Small intestine (tissue), 7 donors: ENCODE measurements at regions not wholly inside any gene's neighbourhood (a gene's known extent, or its start where the extent isn't known, plus 50 kb on each side); places are given as distances from the start of the nearest gene placed in this dataset.
A peak's percentile ranks its signal among the peaks of the same experiment; 100 is the strongest.

Source experiments
- DNase-seq, 2 donors: peaks; one replicate each; pipeline versions ENCODE4 v3.0.0 to v3.0.0-alpha.2; 2013
- FAIRE-seq: peaks from 2 replicates; lab custom pipeline; 2012; peaks lifted over from hg19 to GRCh38; lab: Jason Lieb, UNC
- H3K27ac ChIP-seq, 3 donors: one replicate each; pipeline ENCODE4 v1.5.1; 2013; ENCODE audit warnings: low read length in 2 of 3, mild to moderate bottlenecking in 2 of 3, control low read depth in 1 of 3, inconsistent platforms in 1 of 3, low read depth in 1 of 3, moderate library complexity in 1 of 3
- H3K27me3 ChIP-seq, 3 donors: one replicate each; pipeline ENCODE4 v1.6.1; 2013; ENCODE audit warnings: low read length in 3 of 3, inconsistent platforms in 1 of 3; ENCODE audit not compliant: control insufficient read depth in 3 of 3, insufficient read depth in 3 of 3
- H3K36me3 ChIP-seq, 3 donors: one replicate each; pipeline ENCODE4 v1.6.1; 2013; ENCODE audit warnings: low read length in 3 of 3, inconsistent platforms in 1 of 3, low read depth in 1 of 3, mild to moderate bottlenecking in 1 of 3, moderate library complexity in 1 of 3; ENCODE audit not compliant: control insufficient read depth in 3 of 3, insufficient read depth in 2 of 3
- H3K4me1 ChIP-seq, 3 donors: one replicate each; pipeline ENCODE4 v1.6.1; 2013; ENCODE audit warnings: low read length in 2 of 3, inconsistent platforms in 1 of 3, low read depth in 1 of 3, mild to moderate bottlenecking in 1 of 3, moderate library complexity in 1 of 3; ENCODE audit not compliant: control insufficient read depth in 3 of 3, insufficient read depth in 2 of 3
- H3K4me3 ChIP-seq, 3 donors: one replicate each; pipeline ENCODE4 v1.5.1; 2013; ENCODE audit warnings: low read length in 3 of 3, control low read depth in 1 of 3, inconsistent platforms in 1 of 3, low read depth in 1 of 3, mild to moderate bottlenecking in 1 of 3, moderate library complexity in 1 of 3
- H3K9me3 ChIP-seq, 2 donors: one replicate each; pipeline ENCODE4 v1.6.1; 2013; ENCODE audit warnings: low read depth in 1 of 2, low read length in 1 of 2; ENCODE audit not compliant: control insufficient read depth in 2 of 2, insufficient read depth in 1 of 2
- WGBS, 3 donors: extraction: QIAGEN DNeasy Blood & Tissue Kit; methylation state at CpG; one replicate each; pipeline ENCODE4 v1.1.7; 2013; 5-methylcytosine and 5-hydroxymethylcytosine counted together
- donor health status: healthy with polysubstance abuse.
- donor health status: control.
- donor health status: control.
- donor health status: Bipolar disorder and iron deficiency.
- donor health status: healthy.

DNA sequence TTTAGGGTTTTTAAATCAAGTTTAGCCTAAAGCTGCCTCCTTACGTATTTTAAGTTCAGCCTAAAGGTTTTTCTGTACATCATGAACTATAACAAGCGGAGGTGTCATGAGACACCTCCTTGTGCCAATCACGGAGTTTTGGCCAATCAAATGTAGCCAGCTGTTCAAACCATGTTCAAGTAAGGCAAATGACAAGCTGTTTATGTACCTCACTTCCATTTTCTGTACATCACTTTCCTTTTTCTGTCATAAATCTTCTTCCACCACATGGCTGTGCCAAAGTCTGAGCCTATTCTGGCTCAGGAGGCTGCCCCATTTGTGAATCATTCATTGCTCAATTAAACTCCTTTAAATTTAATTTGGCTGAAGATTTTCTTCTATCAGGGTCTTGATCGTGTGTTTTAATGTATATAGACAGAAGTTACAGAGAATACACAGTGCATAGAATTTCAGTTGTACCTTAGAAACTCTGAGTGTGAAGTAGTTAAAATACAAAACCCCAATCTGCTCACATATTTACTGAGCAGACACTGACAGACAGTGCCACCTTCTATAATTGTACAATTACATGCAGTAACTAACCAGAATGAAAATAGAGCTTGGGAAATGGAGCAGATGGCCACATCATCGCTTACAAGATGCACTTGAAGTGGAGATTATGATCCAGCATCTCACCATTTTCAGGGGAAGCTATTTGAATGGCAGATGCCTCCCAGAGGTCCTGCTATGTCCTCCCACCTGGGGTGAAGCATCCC, 76.9 kb upstream of the LANCL2 start:
- H3K27ac ChIP-seq = no peak overlapping the region
- WGBS, 3 donors = 73 to 79% (median 78%) methylated on average over 5 of the region's 5 CpGs

DNA sequence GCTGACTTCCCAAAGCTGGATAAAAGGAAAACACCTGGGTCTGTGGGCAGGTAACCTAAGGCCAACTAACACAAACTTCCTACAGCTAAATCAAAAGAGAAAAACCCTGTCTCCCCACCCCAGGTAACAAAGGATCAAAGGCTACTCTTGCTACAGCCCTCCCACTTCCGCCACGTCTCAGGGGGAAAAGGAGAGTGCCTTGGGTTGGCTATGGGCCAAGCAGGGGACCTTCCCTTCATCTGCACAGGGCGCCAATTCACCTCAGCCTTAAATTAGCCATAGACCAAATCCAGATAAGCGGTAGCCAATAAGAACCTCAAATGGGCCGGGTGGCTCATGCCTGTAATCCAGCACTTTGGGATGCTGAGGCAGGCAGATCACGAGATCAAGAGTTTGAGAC, 69.1 kb upstream of the LANCL2 start:
- DNase-seq = peak; percentile 20 to 51
- no peak overlapping the region for H3K27ac ChIP-seq
- H3K9me3 ChIP-seq = no peaks in the 10 kb centered on the region
- no peaks in the 10 kb centered on the region for H3K36me3 ChIP-seq
- FAIRE-seq = no peak
- H3K4me3 ChIP-seq = no peak overlapping the region
- H3K27me3 ChIP-seq = no peaks in the 10 kb centered on the region
- WGBS, 3 donors = 26 to 65% (median 37%) methylated on average over 6 of the region's 6 CpGs
- no peaks in the 10 kb centered on the region for H3K4me1 ChIP-seq

More for the DNA sequence above, 76.9 kb upstream of the LANCL2 start:
- Histone ChIP-seq H3K4me3 (no peak overlapping the region), H3K36me3 (no peaks in the 10 kb centered on the region), H3K9me3 (no peaks in the 10 kb centered on the region), H3K27me3 (no peaks in the 10 kb centered on the region), H3K4me1 (no peaks in the 10 kb centered on the region)
- no peak for FAIRE-seq
- no peak for DNase-seq

DNA sequence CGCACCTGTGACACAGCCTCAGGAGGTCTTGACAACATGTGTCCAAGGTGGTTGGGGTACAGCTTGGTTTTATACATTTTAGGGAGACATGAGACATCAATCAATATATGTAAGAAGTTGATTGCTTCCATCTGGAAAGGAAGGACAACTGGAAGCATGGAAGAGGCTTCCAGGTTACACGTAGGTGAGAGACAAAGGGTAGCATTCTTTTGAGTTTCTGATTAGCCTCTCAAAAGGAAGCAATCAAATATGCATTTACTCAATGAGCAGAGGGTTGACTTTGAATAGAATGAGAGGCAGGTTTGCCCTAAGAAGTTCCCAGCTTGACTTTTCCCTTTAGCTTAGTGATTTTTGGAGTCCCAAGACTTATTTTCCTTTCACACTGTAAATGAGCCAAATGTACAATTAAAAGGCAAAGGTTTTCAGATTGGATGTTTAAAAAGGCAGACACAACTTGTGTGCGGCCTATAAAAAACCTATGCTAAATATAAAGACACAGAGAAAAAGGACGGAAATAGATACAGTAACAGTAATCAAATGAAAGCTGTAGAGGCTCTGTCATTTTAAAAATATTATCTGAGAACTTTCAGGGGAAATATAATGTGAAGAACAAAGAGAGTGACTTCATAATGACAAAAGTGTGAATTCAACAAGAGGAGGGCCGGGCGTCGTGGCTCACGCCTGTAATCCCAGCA, 65.7 kb upstream of the LANCL2 start:
- no peaks in the 10 kb centered on the region for H3K4me1 ChIP-seq

DNA sequence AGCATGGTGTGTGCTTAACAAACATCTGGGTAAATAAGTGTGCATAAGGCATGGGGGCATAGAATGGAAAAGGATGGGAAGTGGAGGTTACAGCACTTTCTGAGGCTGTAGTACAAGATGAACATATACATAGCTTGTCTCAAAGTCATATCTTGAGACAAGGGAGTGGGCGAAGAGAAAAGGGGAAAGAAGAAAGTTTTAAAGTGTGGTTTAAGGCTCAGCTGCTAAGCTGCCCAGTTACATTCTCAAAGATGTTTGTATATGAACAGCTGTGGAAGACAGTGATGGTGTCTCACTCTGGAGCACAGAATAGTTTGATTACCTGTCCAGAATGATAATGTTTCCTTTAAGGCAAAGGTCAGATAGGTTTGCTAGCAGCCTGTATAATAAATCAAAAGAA, 61.9 kb upstream of the LANCL2 start:
- WGBS, 3 donors = 62 to 74% (median 71%) methylated on average over 1 of the region's 1 CpG
- H3K4me3 ChIP-seq = no peak overlapping the region
- no peaks in the 10 kb centered on the region for H3K4me1 ChIP-seq
- H3K36me3 ChIP-seq = no peaks in the 10 kb centered on the region
- no peak for FAIRE-seq
- no peak overlapping the region for H3K27ac ChIP-seq
- H3K27me3 ChIP-seq = no peaks in the 10 kb centered on the region
- no peak for DNase-seq
- H3K9me3 ChIP-seq = no peaks in the 10 kb centered on the region

More for the DNA sequence above, 65.7 kb upstream of the LANCL2 start:
- FAIRE-seq = no peak
- Histone ChIP-seq H3K9me3 (no peaks in the 10 kb centered on the region), H3K4me3 (no peak overlapping the region), H3K36me3 (no peaks in the 10 kb centered on the region), H3K27ac (no peak overlapping the region), H3K27me3 (no peaks in the 10 kb centered on the region)
- WGBS, 3 donors = 72 to 75% (median 74%) methylated on average over 8 of the region's 8 CpGs
- no peak for DNase-seq

DNA sequence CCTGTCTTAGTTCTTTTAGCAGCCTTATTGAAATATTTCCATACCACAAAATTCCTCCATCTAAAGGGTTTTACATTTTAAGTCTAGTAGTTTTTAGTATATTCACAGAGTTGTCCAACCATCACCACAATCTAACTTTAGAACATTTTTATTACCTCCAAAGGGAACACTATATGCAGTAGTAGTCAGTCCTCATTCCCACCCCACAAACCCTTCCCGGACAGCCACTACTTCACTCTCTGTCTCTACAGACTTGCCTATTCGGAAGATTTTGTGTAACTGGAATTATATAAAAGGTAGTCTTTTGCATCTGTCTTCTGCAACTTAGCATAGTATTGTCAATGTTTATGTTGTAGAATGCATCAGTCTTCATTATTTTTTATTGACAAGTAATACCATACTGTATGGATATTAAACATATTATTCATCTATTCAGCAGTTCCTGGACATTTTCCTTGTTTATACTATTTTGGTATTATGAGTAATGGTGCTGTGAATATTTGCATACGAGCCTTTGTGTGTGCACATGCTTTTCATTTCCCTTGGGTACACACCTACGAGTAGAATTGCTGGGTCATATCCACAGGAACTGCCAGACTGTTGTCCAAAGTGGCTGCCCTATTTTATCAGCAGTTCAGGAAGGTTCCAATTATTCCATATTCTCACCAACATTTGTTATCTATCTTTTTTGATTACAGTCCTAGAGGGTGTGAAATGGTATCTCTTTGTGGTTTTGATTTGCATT, 60.9 kb upstream of the LANCL2 start:
- 61 to 64% (median 62%) methylated on average over 4 of the region's 4 CpGs for WGBS, 3 donors
- Histone ChIP-seq H3K36me3 (no peaks in the 10 kb centered on the region), H3K27ac (no peak overlapping the region), H3K9me3 (no peaks in the 10 kb centered on the region), H3K4me1 (no peaks in the 10 kb centered on the region), H3K27me3 (no peaks in the 10 kb centered on the region), H3K4me3 (no peak overlapping the region)
- DNase-seq (no peak), FAIRE-seq (no peak)

DNA sequence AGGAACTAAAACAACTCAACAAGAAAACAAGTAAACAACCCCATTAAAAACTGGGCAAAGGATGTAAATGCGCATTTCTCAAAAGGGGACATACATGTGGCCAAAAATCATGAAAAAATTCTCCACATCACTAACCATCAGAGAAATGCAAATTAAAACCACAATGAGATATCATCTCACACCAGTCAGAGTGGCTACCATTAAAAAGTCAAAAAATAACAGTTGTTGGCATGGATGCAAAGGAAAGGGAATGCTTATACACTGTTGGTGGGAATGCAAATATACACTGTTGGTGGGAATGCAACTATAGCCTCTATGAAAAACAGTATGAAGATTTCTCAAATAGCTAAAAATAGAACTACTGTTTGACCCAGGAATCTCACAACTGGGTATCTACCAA, 60.0 kb upstream of the LANCL2 start:
- no peak for FAIRE-seq
- WGBS, 3 donors = 82 to 91% (median 89%) methylated on average over 1 of the region's 1 CpG
- Histone ChIP-seq H3K9me3 (no peaks in the 10 kb centered on the region), H3K27me3 (no peaks in the 10 kb centered on the region), H3K4me3 (no peak overlapping the region), H3K27ac (no peak overlapping the region), H3K4me1 (no peaks in the 10 kb centered on the region), H3K36me3 (no peaks in the 10 kb centered on the region)
- no peak for DNase-seq

DNA sequence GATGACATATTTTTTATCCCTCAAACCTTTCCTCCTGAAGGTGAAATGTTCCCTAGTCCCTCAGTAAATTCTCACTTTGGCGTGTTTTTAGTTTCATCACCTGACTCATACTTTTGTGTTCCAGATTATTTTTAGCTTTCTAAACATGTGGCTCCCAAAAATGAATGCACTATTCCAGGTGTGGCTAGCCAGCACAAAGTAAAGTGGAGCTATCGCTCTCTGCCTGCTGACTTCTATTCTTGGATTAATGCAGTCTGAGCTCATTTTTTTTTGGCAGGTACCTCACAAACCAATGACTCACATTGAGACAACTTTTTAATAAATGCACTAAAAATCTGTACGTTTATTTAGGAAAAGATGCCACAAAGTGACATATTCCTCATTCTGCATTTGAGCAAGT, 58.8 kb upstream of the LANCL2 start:
- H3K36me3 ChIP-seq = no peaks in the 10 kb centered on the region
- no peak for FAIRE-seq
- H3K27me3 ChIP-seq = no peaks in the 10 kb centered on the region
- no peak for DNase-seq
- no peaks in the 10 kb centered on the region for H3K4me1 ChIP-seq
- no peak overlapping the region for H3K4me3 ChIP-seq
- no peaks in the 10 kb centered on the region for H3K9me3 ChIP-seq
- 75 to 85% (median 77%) methylated on average over 3 of the region's 3 CpGs for WGBS, 3 donors
- no peak overlapping the region for H3K27ac ChIP-seq

DNA sequence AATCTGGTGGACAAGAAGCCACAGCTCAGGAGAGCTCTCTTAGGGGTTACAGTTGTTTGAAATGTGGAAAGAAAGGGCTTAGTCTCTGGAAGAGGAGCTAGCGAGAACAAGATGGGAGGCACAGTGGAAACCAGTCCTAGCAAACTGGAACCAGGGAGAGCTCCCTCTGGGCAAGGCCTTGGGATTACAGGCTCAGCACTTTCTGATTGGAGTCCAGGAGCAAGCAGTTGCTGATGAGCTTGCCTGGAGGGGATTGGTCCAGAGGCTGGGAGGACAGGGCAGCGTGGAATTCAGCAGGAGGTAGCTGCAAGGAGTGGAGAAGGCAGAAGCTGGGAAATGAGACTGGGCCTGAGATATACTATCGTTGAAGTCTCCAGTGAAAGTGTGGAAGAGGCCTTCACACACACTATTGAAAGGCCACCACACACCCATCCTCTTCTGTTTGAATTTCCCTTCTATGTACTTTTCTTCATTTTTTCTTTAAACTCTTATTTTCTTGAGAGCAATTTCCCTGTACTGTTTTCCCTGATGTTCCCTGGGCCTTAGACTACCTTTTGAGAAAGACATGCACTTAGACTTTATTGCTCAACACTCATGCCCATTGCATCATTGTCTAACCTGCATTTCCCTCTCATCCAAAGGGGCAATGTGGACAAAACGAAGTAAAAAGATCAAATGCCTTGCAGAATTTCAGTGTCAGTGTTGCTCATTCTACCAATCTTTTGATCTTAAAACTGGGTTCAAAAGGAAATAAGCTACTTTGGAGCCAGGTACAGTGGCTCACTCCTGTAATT, 57.8 kb upstream of the LANCL2 start:
- Histone ChIP-seq H3K36me3 (no peaks in the 10 kb centered on the region), H3K9me3 (no peaks in the 10 kb centered on the region), H3K4me3 (no peak overlapping the region), H3K27ac (no peak overlapping the region), H3K4me1 (no peaks in the 10 kb centered on the region), H3K27me3 (no peaks in the 10 kb centered on the region)
- 80 to 93% (median 85%) methylated on average over 4 of the region's 4 CpGs for WGBS, 3 donors
- FAIRE-seq = no peak
- DNase-seq = no peak
